ENCODE measurements at regions not wholly inside any gene's neighbourhood (a gene's known extent, or its start where the extent isn't known, plus 50 kb on each side); places are given as distances from the start of the nearest gene placed in this dataset.
"Not testable (repeated sequence)": the region's sequence is repeated elsewhere in the genome, so short reads cannot be mapped to it uniquely, and the experiment has no call there.

DNA sequence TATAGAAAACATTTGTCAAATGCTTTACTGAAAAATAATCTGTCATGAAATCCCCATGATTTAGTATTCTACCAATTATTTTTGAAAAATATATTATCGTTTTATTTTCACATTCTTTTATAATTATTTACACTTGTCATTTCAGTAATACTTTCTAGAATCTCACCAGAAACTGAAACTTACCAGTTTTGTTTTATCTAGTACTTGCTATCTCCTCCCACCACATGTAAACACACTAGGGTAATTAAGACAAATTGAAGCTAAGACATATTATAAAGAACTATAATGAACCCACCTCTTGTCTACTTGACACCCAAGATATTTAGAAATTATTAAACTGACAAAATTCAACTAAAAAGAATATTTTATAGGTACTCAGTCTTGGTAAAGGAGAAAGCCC lies 51.5 kb upstream of the GRM3 start:
- DNase-seq (ENCODE audit: extremely low spot score, insufficient read length, low read depth), result no peak
- no peak for FAIRE-seq

DNA sequence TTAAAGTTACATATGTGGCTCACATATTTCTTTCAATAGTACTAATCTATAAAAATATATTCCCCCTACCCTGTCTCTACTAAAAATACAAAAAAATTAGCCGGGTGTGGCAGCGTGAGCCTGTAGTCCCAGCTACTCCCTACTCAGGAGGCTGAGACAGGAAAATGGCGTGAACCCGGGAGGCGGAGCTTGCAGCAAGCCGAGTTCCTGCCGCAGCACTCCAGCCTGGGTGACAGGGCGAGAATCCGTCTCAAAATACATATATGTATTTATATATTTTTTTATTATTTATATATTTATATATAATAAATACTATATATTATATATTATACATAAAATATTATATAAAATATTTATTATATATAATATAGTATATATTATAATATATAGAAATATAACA lies 69.7 kb upstream of the GRM3 start:
- FAIRE-seq (no peak), DNase-seq (ENCODE audit: extremely low spot score, insufficient read length, low read depth) (no peak)

DNA sequence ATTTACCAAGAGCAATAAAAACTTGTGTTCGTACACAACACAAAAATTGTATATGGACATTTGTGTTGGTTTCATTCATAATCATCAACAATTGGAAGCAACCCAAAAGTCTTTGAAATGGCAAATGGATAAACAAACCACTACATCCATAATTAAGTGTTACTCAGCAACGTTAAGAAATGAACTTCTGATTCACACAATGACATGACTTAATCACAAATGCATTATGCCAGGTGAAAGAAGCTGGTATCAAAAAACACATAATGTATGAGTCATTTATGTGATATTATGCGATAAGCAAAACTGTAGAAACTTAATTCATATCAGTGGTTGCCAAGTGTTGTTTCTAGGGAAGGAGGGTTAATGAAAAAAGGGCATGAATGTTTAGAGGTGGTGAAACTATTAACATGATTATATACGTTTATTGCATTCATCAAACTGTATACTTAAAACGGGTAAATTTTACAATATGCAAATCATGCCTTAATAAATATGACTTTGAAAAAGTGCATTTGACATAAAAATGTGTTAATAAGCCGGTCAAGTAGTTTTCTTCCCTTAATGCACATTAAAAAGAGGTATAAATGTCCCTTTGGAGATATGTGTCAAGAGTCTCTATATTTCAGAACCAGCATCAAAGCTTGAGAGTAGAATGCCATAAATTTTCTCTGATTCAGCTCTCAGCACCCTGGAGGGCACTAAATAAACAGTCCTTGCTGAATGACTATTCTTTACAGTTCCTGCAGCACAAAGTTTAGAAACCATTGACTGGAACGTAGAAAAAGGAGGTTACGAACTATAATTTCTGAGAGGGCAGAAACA lies 84.8 kb upstream of the GRM3 start:
- FAIRE-seq (no peak), DNase-seq (ENCODE audit: extremely low spot score, insufficient read length, low read depth) (no peak)

DNA sequence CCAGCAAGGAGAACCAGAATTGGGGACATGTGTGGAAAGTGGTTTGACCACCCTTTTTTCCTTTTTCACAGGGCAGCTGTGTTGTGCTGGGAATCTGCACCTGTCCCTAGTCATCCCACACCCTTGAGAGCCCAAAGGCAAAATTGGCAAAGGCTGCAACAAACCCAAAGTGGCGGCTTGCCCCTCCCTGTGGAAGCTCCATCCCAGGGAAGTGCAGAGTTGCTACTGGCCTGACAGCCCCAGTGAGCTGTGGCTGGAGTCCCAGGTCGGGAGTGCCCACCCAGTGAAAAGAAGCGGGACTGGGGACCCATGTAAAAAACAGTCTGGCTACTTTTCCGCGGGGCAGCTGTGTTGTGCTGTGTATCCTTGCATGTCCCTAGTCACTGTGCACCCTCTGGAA lies 109.1 kb upstream of the GRM3 start:
- FAIRE-seq (no peak), DNase-seq (ENCODE audit: extremely low spot score, insufficient read length, low read depth) (no peak)

DNA sequence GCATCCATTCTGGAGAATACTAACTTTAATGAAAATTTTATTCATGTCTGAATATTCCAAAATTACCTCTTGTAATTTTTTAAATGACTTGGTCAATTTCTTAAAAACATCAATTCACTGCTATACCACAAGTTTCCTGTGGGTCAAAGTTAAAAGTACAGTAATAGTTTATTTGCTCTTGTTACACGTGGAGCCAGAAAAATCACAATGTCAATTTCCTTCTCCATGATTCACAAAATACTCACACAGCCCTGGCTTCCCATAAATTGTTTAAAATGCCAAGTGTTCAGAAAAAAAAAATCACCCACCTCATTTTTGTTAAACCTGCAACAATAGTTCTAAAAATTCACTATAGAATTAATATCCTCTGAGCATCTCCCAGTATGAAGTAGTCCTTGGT lies 139.5 kb upstream of the GRM3 start:
- no peak for FAIRE-seq
- no peak for DNase-seq (ENCODE audit: extremely low spot score, insufficient read length, low read depth)

DNA sequence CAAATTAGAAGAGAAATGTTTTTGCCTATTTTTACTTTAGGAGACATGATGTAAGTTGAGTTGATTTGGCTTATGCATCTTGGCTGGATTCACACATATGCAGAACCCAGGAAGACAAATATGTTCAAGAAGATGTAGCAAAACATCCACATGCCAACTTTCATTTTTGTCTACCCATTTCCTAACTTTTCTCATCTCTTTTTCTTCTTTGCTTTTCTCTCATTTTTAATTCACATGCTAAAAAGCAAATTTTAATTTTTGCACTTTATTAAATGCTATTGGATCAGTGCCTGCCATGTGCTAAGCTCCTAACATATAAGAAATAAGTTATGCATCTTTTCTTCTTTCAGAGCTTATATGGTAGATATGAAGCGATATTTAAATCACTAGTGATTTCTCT lies 143.7 kb upstream of the GRM3 start:
- DNase-seq (ENCODE audit: extremely low spot score, insufficient read length, low read depth), result no peak
- FAIRE-seq, result no peak

DNA sequence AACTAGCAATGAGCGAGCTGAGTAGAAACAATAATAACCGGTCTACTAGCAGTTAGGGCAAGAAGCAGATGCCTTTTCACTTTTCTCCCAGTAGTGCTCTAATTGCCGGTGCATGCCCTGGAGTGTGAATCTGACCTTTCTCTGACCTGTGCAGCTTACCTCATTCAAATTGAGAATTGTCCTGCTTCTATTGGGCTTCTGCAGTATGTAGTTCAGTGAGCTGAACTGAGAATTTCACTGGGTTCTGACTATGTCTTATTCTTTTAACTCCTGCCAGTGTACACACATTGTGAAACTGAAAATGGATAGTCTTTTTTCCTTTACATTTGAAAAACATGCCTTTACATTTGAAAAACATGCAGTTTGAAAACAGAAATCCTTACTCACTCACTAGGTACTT lies 157.9 kb upstream of the GRM3 start:
- FAIRE-seq (no peak), DNase-seq (ENCODE audit: extremely low spot score, insufficient read length, low read depth) (no peak)

DNA sequence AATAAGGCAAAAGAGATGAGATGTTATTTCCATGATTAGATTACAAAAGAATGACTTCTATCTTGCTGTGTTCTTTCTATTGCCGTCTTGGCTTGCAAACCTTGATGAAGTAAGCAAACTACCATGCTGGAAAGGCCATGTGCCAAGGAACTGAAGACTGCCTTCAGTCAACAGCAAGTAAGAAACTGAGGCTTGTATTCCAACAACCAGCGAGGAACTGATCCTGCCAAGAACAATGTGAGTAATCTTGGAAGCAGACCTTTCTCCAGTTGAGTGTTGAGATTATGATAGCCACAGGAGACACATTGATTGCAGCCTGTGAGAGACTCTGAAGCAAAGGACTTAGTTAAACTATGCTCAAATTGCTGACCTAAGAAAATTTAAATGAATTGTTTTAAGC lies 164.6 kb upstream of the GRM3 start:
- DNase-seq (ENCODE audit: extremely low spot score, insufficient read length, low read depth), result no peak
- no peak for FAIRE-seq

DNA sequence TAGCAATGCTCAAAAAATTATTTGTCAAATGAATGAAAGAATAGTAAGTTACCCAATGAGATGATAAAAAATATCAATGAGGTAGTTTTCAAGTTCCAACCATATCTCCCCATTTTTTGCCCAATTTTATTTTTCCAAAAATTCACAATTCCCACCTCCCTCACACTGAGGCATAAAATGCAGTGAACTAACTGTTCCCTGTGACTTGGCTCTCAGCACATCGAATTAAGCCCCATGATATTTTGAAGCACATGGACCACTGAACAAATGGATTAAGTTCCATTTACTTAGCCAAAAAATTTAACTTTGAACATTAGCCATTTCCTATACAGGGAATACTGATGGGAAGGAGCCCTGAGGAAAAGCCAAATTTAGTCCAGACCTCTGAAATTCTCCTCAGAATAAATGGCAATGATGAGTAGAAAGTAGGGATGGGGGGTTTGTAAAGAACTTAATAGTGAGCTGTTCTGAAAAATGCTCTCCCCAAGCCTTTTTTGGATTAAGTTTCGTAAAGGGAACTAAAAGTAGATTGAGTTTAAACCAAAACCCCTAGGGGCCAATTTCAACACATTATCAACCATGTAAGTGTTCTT lies 166.3 kb upstream of the GRM3 start:
- no peak for FAIRE-seq
- no peak for DNase-seq (ENCODE audit: extremely low spot score, insufficient read length, low read depth)

DNA sequence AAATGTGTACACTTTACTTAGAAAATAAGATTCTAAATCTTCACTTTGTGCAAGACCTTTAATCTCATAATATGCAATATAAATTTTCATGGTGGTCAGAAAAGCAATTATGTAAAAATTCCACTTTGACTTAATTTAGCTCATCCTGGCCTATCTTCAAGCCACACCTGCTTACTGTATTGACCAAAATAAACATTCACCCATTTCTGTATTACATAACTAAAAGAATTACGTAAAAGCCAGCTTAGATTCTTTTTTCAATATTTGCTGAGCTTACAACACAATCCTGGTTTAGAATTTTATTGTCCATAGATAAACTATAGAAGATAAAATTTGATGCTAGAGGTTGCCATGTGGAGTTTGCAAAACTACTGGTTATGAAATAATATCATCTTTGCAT lies 172.9 kb upstream of the GRM3 start:
- FAIRE-seq, result no peak

DNA sequence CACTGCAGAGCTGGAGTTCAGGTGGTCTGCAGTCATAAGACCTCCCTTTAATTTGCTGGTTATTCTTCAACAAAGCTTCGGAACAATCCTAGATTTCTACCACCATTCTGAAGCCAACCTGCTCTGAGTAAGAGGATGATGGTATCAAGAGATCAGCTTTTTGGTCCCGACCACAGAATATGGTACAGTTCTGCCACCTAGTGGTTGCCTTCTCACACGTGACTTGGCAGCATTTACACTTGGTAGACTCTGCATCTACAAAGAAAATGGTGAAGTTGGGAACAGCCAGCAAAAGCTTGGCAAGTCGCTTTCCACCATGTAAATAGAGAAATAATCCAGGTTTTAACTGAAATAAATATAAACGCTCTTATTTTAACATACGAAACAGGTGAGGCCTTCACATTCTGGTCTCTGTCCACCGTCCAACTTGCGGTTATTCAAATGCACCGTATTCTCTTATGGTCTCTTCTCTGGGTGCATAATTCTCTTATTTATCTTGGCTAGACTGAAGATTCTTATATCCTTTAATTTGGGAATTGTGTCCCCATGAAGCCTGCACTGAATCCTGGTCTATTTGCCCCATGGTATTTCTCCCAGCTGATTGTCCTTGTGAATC lies 173.9 kb upstream of the GRM3 start:
- peak; percentile 78 for FAIRE-seq

More for the DNA sequence above, 172.9 kb upstream of the GRM3 start:
- no peak for DNase-seq (ENCODE audit: extremely low spot score, insufficient read length, low read depth)

DNA sequence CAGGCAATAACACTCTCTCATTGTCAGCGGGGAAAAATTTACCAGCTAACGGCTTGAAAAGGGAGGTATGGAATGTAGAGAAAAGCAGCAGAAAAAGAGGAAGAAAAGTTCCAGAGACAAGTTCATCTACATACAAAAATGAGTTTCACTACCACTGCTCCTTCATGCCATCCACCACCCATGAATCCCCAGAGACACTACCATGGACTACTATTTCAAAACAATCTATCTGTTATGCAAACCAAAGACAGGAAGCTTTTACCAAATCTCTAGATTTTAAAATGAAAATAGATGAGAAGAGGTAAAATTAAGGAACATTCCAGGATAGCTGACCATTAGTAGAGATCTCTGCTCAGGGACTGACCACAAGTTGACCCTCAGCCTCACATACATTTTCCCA lies 189.0 kb upstream of the GRM3 start:
- DNase-seq (ENCODE audit: extremely low spot score, insufficient read length, low read depth), result no peak
- no peak for FAIRE-seq

More for the DNA sequence above, 173.9 kb upstream of the GRM3 start:
- DNase-seq (ENCODE audit: extremely low spot score, insufficient read length, low read depth), result peak; percentile 14

DNA sequence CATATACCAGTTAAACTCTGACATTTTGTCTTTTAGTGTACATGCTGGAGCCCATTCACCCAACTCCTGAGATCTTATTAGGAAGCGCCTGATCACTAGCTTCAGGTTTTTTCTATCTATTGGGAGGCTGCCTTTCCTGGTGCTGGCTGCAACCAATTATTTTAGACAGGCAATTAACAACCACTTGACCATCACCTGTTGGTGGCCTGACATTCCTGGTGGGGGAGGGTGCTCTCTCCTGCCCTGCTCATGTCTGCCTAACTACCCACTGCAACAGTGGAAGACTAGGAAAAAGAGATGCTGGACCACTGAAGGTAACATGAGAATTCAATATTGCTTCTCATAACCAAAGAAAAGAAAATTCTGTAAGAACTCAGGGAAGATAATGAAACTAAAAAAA lies 190.3 kb upstream of the GRM3 start:
- DNase-seq (ENCODE audit: extremely low spot score, insufficient read length, low read depth) (no peak), FAIRE-seq (no peak)

DNA sequence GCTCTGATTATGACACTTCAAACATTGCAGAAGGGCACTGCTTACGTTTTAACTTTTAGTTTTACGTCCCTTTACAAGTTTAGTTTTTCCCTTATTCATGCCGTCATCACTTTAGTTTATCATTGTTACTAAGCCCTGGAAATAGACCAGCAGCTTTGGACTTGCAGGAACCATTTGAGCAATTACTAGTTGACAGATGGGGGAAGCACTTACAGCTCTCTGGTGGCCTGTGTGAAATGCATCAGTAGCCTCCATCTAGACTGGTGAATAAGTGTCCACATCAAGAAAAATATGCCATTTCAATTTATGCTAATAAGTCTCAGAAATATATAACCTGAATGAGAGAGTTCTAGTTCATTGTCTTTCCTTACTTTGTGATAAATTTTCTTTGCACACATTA lies 194.9 kb upstream of the GRM3 start:
- FAIRE-seq, result no peak

DNA sequence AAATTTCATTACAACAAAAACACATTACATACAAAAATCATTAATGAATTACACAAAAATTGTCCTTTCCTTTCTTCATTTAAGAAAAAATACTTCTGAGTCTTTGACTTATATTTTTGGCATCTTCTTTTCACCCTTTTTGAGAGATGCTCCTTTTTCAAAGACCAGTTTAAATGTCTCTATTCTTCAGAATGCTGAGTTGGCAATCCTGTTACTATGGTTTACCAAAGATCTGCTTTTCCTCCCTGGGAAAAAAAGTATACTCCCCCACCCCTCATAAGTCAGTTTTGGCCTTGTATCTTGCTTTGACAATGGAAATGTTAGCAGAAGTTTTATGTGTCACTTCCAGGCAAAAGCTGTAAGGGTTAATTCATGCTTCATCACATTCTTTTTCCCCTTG lies 198.4 kb upstream of the GRM3 start:
- DNase-seq (ENCODE audit: extremely low spot score, insufficient read length, low read depth) (no peak), FAIRE-seq (no peak)

More for the DNA sequence above, 194.9 kb upstream of the GRM3 start:
- no peak for DNase-seq (ENCODE audit: extremely low spot score, insufficient read length, low read depth)

DNA sequence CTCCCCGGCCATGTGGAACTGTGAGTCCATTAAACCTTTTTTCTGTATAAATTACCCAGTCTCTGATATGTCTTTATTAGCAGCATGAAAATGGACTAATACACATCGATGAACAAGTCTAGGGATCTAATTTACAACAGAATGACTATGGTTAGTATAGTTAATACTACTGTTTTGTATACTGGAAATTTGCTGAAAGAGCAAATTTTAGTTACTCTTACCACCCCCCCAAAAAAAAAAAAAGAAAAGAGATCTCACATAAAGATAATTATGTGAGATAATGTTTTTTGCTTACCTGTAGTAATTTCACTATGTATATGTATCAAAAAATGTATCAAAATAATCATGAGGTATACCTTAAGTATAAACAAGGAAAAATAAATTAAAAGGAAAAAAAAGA lies 199.5 kb upstream of the GRM3 start:
- DNase-seq (ENCODE audit: extremely low spot score, insufficient read length, low read depth), result no peak
- no peak for FAIRE-seq

DNA sequence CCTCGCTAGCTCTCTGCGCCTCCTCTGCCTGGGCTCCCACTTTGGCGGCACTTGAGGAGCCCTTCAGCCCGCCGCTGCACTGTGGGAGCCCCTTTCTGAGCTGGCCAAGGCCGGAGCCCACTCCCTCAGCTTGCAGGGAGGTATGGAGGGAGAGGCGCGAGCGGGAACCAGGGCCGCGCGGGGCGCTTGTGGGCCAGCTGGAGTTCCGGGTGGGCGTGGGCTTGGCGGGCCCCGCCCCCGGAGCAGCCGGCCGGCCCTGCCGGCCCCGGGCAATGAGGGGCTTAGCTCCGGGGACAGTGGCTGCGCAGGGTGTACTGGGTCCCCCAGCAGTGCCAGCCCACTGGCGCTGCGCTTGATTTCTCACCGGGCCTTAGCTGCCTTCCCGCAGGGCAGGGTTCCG lies 203.3 kb upstream of the GRM3 start:
- DNase-seq (ENCODE audit: extremely low spot score, insufficient read length, low read depth); FAIRE-seq: not testable (repeated sequence)

DNA sequence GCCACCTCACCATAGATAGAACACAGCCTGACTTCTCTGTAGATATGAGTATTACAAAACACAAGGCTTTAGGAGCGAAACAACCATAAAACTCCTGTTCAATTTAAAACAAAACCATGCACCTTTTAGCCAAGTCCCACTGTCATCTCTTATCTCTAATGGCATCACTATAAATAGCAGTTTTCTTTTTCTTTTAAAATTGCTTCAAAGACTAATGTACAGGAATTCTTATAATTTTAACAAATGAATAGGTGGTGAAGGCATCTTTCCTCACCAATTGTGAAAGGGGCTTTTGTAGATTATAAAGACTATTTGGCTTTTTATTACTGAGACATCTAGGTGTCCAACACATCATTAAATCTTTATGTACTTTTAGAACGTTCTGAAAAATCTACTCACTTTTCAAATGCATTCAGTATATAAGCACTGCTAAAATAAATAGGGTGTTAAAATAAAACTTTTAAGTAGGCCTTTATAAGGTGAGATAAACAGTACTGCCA lies 205.7 kb upstream of the GRM3 start:
- DNase-seq (ENCODE audit: extremely low spot score, insufficient read length, low read depth), result no peak
- no peak for FAIRE-seq

DNA sequence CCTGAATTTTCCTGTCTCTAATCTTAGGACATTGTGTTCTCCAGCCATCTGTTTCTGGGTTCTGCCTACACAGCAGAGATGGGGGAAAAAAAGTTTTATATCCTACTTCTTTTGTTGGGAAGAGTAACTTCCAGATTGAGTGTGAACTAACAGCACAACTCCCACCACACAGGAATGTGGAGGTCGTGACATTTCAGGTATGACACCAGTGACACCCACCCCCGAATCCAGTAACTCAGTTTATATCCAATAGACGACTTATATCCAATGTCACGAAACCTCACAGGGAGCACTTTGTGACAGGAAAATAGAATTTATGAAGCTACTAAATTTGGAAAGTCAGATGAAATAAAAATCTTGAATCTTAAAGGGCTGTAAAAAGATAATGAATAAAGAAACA lies 211.9 kb upstream of the GRM3 start:
- FAIRE-seq, result no peak
- no peak for DNase-seq (ENCODE audit: extremely low spot score, insufficient read length, low read depth)

DNA sequence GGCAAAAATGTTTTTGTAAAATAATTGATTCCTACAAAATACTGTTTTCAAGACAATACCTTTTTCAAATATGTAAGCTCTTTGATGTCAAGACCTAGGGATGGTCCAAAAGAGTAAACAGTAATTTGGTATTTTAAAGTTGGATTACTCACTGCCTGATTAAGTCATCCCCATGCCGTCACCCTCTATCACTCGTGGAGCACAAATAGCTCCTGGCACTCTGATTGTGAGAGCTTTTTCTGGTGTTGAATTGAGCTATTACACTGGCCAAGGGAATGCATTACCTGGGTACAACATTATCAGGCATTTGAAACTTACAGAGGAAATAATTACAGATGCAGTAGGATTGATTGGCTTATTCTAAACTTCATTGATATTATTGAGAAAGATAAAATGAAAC lies 231.9 kb upstream of the GRM3 start:
- no peak for FAIRE-seq
- DNase-seq (ENCODE audit: extremely low spot score, insufficient read length, low read depth), result no peak

DNA sequence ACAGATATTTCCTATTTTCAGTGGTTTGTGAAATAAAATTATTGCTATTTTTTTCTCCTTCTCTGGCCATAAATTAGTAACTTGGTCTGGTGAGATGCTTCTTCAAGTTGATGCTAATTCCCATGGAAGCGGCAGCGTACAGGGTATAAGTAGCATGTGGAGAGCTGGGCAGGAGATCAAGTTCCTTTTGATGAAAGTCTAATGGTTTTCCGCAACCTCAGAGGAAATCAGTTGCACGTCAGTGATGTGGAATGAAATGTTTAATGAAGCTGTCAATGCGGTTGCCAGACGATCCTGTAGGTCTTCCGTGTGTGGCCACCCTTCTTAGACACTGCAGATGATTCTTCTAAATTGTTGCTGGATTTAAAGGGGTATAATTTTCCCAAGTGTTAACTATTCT lies 236.4 kb upstream of the GRM3 start:
- no peak for FAIRE-seq
- no peak for DNase-seq (ENCODE audit: extremely low spot score, insufficient read length, low read depth)
